CD1c-positive myeloid dendritic cell (primary cell): ENCODE measurements at regions not wholly inside any gene's neighbourhood (a gene's known extent, or its start where the extent isn't known, plus 50 kb on each side); places are given as distances from the start of the nearest gene placed in this dataset.

ENCODE experiments used
- DNase-seq: peaks from one replicate; pipeline ENCODE4 v3.0.0-alpha.2; 2016; ENCODE audit errors: extremely low spot score

- DNase-seq = no peak
Measured at GRCh38 chr5:112655513-112655912, 82.2 kb upstream of the APC start.

- DNase-seq = no peak
Measured at GRCh38 chr5:112656451-112656850, 81.2 kb upstream of the APC start.

GRCh38 chr5:112657804-112658203 lies 79.9 kb upstream of the APC start:
- no peak for DNase-seq

GRCh38 chr5:112660359-112660758 lies 77.3 kb upstream of the APC start:
- DNase-seq = no peak

GRCh38 chr5:112663146-112663545 lies 74.5 kb upstream of the APC start:
- DNase-seq = no peak

GRCh38 chr5:112668016-112668415 lies 69.7 kb upstream of the APC start:
- no peak for DNase-seq

- DNase-seq = no peak
Measured at GRCh38 chr5:112668911-112669310, 68.8 kb upstream of the APC start.

- no peak for DNase-seq
Measured at GRCh38 chr5:112669328-112669963, 68.2 kb upstream of the APC start.

- DNase-seq = no peak
Measured at GRCh38 chr5:112671687-112672086, 66.0 kb upstream of the APC start.

GRCh38 chr5:112681481-112681908 lies 56.2 kb upstream of the APC start:
- no peak for DNase-seq

- no peak for DNase-seq
Measured at GRCh38 chr5:112682621-112683061, 55.0 kb upstream of the APC start.

GRCh38 chr5:112684121-112684520 lies 53.6 kb upstream of the APC start:
- no peak for DNase-seq

- DNase-seq = no peak
Measured at GRCh38 chr5:112684737-112685136, 52.9 kb upstream of the APC start.

- DNase-seq = no peak
Measured at GRCh38 chr5:112685386-112685785, 52.3 kb upstream of the APC start.

- DNase-seq = no peak
Measured at GRCh38 chr5:112685931-112686330, 51.8 kb upstream of the APC start.

- no peak for DNase-seq
Measured at GRCh38 chr5:112686675-112687074, 51.0 kb upstream of the APC start.

- no peak for DNase-seq
Measured at GRCh38 chr5:112687306-112687705, 50.4 kb upstream of the APC start.
